ENCODE measurements at regions not wholly inside any gene's neighbourhood (a gene's known extent, or its start where the extent isn't known, plus 50 kb on each side); places are given as distances from the start of the nearest gene placed in this dataset.

DNA sequence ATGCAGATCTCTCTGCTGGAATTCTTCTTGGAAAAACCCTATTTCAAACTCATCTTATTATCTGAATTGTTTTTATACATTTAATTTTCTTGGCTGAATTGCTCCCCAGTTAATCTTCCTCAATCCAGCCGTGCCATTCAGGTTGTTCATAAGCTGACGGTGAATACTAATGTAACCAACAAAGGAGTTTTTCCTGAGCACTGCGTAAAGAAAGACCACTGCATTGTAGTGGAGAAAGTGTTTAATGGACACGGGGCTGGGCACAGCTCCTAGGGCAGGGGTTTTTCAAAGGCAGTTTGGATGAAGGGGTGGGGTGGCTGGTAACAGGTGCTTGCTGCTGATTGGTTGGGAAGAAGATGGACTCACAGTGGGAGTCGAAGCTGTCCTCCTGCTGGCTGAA, 820.3 kb downstream of the ADGRL2 start:
- TF ChIP-seq, protein P1, sequence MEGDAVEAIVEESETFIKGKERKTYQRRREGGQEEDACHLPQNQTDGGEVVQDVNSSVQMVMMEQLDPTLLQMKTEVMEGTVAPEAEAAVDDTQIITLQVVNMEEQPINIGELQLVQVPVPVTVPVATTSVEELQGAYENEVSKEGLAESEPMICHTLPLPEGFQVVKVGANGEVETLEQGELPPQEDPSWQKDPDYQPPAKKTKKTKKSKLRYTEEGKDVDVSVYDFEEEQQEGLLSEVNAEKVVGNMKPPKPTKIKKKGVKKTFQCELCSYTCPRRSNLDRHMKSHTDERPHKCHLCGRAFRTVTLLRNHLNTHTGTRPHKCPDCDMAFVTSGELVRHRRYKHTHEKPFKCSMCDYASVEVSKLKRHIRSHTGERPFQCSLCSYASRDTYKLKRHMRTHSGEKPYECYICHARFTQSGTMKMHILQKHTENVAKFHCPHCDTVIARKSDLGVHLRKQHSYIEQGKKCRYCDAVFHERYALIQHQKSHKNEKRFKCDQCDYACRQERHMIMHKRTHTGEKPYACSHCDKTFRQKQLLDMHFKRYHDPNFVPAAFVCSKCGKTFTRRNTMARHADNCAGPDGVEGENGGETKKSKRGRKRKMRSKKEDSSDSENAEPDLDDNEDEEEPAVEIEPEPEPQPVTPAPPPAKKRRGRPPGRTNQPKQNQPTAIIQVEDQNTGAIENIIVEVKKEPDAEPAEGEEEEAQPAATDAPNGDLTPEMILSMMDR (IDR thresholded peaks at IDR 0.05; ENCODE audit: unreplicated experiment) = no peak
- BruUV-seq (replicated peaks) = no TSS peak
- CTCF ChIA-PET = no interaction called here
- H3K4me1 Mint-ChIP-seq (ENCODE audit: low read depth, unreplicated experiment) = no peaks in the 10 kb centered on the region
- H3K27me3 Mint-ChIP-seq (ENCODE audit: unreplicated experiment) = no peaks in the 10 kb centered on the region
- no peak overlapping the region for H3K27ac Mint-ChIP-seq (ENCODE audit: unreplicated experiment)
- intact Hi-C loops (cut with micrococcal nuclease; ENCODE audit: unreplicated experiment) = no loop called here
- no peaks in the 10 kb centered on the region for H3K9me3 Mint-ChIP-seq (ENCODE audit: low read depth, unreplicated experiment)
- H3K4me3 Mint-ChIP-seq (ENCODE audit: low read depth, unreplicated experiment) = no peak overlapping the region
- no peaks in the 10 kb centered on the region for H3K36me3 Mint-ChIP-seq (ENCODE audit: insufficient read depth, unreplicated experiment)
- DNase-seq = no peak

DNA sequence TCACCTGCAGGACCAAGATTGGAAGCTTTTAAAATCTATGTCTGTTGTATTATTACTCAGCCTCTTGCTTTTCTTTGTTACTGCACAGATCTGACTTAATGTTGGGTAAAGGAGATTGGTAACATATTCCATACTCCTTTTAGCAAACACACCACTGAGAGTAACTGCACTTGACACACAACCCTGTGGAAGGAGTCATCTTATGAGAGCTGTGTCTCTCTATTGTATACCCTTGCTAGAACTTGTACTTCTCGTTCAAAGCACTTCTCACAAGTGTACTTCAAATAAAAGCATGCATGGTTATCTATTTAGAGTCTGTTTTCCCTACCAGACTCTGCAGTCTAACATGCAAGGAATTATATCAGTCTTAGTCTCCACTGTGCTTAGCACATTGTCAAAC, 813.4 kb downstream of the ADGRL2 start:
- no peak overlapping the region for H3K27ac Mint-ChIP-seq (ENCODE audit: unreplicated experiment)
- TF ChIP-seq, protein P1 (IDR thresholded peaks at IDR 0.05; ENCODE audit: unreplicated experiment) = no peak
- no peaks in the 10 kb centered on the region for H3K4me1 Mint-ChIP-seq (ENCODE audit: low read depth, unreplicated experiment)
- no peaks in the 10 kb centered on the region for H3K27me3 Mint-ChIP-seq (ENCODE audit: unreplicated experiment)
- no peak for DNase-seq
- no peaks in the 10 kb centered on the region for H3K36me3 Mint-ChIP-seq (ENCODE audit: insufficient read depth, unreplicated experiment)
- CTCF ChIA-PET = no interaction called here
- intact Hi-C loops (cut with micrococcal nuclease; ENCODE audit: unreplicated experiment) = no loop called here
- no peaks in the 10 kb centered on the region for H3K9me3 Mint-ChIP-seq (ENCODE audit: low read depth, unreplicated experiment)
- no TSS peak for BruUV-seq (replicated peaks)
- no peak overlapping the region for H3K4me3 Mint-ChIP-seq (ENCODE audit: low read depth, unreplicated experiment)

DNA sequence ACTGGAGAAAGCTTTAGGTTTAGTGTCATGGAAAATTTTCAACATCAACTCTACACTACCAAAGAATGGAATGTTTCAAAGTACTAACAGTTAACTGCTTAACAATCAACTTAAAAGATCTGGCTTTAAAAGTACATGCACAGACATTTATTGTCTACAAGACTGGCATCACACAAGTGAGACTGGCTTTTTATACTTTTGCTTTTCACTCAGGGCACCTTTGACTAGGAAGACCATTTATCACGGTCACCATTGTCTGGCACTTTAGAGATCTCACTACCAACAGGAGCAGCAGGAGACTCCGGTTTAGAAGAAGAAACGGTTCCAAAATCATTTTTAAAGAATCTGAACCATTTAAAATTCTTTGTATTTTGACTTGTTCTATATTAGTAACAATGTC, 812.3 kb downstream of the ADGRL2 start:
- H3K36me3 Mint-ChIP-seq (ENCODE audit: insufficient read depth, unreplicated experiment) = no peaks in the 10 kb centered on the region
- intact Hi-C loops (cut with micrococcal nuclease; ENCODE audit: unreplicated experiment) = no loop called here
- no TSS peak for BruUV-seq (replicated peaks)
- H3K4me3 Mint-ChIP-seq (ENCODE audit: low read depth, unreplicated experiment) = no peak overlapping the region
- no peak for DNase-seq
- H3K27me3 Mint-ChIP-seq (ENCODE audit: unreplicated experiment) = no peaks in the 10 kb centered on the region
- no peaks in the 10 kb centered on the region for H3K4me1 Mint-ChIP-seq (ENCODE audit: low read depth, unreplicated experiment)
- CTCF ChIA-PET = no interaction called here
- no peak overlapping the region for H3K27ac Mint-ChIP-seq (ENCODE audit: unreplicated experiment)
- TF ChIP-seq, protein P1 (IDR thresholded peaks at IDR 0.05; ENCODE audit: unreplicated experiment) = no peak
- H3K9me3 Mint-ChIP-seq (ENCODE audit: low read depth, unreplicated experiment) = no peaks in the 10 kb centered on the region

DNA sequence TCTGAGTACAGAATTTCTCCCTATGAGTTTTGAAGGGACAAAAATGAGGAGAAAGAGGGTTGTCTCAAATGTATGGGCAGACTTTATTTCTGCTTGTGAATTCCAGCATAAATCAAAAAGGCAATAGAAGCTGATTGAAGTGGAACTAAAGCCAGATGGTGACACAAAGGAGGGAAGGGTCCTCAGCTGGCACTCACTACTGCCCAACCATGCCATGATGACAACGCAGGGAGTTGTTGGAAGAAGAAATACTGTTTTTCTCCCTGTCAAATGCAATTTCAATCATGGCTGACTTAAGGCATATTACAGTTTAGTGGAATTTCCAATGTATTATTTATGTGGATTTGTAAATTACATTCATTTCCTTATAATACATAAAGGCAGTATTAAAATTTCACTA, 805.8 kb downstream of the ADGRL2 start:
- no peak for DNase-seq
- Mint-ChIP-seq H3K27me3 (ENCODE audit: unreplicated experiment) (no peaks in the 10 kb centered on the region), H3K27ac (ENCODE audit: unreplicated experiment) (no peak overlapping the region), H3K4me3 (ENCODE audit: low read depth, unreplicated experiment) (no peak overlapping the region), H3K36me3 (ENCODE audit: insufficient read depth, unreplicated experiment) (no peaks in the 10 kb centered on the region), H3K4me1 (ENCODE audit: low read depth, unreplicated experiment) (no peaks in the 10 kb centered on the region), H3K9me3 (ENCODE audit: low read depth, unreplicated experiment) (no peaks in the 10 kb centered on the region)
- BruUV-seq (replicated peaks) = no TSS peak
- intact Hi-C loops (cut with micrococcal nuclease; ENCODE audit: unreplicated experiment) = no loop called here
- TF ChIP-seq, protein P1 (IDR thresholded peaks at IDR 0.05; ENCODE audit: unreplicated experiment) = no peak
- CTCF ChIA-PET = no interaction called here

DNA sequence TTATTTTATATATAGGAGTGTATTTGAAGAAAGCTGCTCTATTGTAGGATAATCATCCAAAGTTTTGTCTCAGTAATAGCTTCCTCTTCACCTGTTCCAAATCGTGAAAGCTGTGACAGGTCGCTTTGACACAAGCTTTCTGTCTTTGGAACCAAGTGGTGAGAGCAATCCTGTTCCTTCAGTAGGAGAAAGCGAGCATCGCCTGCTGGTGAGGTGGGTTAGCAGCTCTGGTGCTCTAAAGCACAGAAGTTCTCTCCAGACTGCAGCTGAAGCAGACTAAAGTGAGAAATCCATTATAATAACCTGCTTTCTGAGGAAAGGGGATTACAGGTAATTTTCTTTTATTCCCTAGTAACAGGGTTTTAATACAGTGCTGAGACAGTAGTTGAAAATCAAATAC, 803.8 kb downstream of the ADGRL2 start:
- no peak for DNase-seq
- H3K4me3 Mint-ChIP-seq (ENCODE audit: low read depth, unreplicated experiment) = no peak overlapping the region
- CTCF ChIA-PET = no interaction called here
- intact Hi-C loops (cut with micrococcal nuclease; ENCODE audit: unreplicated experiment) = no loop called here
- TF ChIP-seq, protein P1 (IDR thresholded peaks at IDR 0.05; ENCODE audit: unreplicated experiment) = no peak
- no TSS peak for BruUV-seq (replicated peaks)
- H3K4me1 Mint-ChIP-seq (ENCODE audit: low read depth, unreplicated experiment) = no peaks in the 10 kb centered on the region
- no peak overlapping the region for H3K27ac Mint-ChIP-seq (ENCODE audit: unreplicated experiment)
- H3K27me3 Mint-ChIP-seq (ENCODE audit: unreplicated experiment) = no peaks in the 10 kb centered on the region
- H3K36me3 Mint-ChIP-seq (ENCODE audit: insufficient read depth, unreplicated experiment) = no peaks in the 10 kb centered on the region
- H3K9me3 Mint-ChIP-seq (ENCODE audit: low read depth, unreplicated experiment) = no peaks in the 10 kb centered on the region
